DOHH2 (cell line): ENCODE measurements at regions not wholly inside any gene's neighbourhood (a gene's known extent, or its start where the extent isn't known, plus 50 kb on each side); places are given as distances from the start of the nearest gene placed in this dataset.

Experiments
- H3F3A ChIP-seq: fragments of 200-600 bp; sonication (generic), shearing (Covaris generic); 2 replicates; pipeline ENCODE4 v1.6.0; 2016; ENCODE audit warnings: antibody characterized with exemption, mild to moderate bottlenecking; ENCODE audit not compliant: control insufficient read depth, insufficient read depth
- H3K27ac ChIP-seq: fragments of 200-600 bp; sonication (generic); 2 replicates; pipeline ENCODE4 v1.5.1; 2014; ENCODE audit warnings: low read depth, mild to moderate bottlenecking, low read length, moderate library complexity
- H3K27me3 ChIP-seq: fragments of 200-600 bp; sonication (generic); 2 replicates; pipeline ENCODE4 v1.6.1; 2014; ENCODE audit warnings: mild to moderate bottlenecking, low read length, mixed read lengths; ENCODE audit not compliant: control insufficient read depth
- H3K36me3 ChIP-seq: fragments of 200-600 bp; sonication (generic); 2 replicates; pipeline ENCODE4 v1.6.1; 2014; ENCODE audit warnings: mild to moderate bottlenecking, low read length, moderate library complexity, mixed read lengths; ENCODE audit not compliant: control insufficient read depth
- H3K4me1 ChIP-seq: fragments of 200-600 bp; sonication (generic); 2 replicates; pipeline ENCODE4 v1.6.1; 2014; ENCODE audit warnings: mild to moderate bottlenecking, low read length, mixed read lengths; ENCODE audit not compliant: control insufficient read depth
- H3K4me2 ChIP-seq: fragments of 200-600 bp; sonication (generic); 2 replicates; pipeline ENCODE4 v1.6.0; 2014; ENCODE audit warnings: mild to moderate bottlenecking, low read length, moderate library complexity
- H3K4me3 ChIP-seq: fragments of 200-600 bp; sonication (generic); 2 replicates; pipeline ENCODE4 v1.5.1; 2014; ENCODE audit warnings: mild to moderate bottlenecking, low read length, mixed read lengths
- H3K79me2 ChIP-seq: fragments of 200-600 bp; sonication (generic); 2 replicates; pipeline ENCODE4 v1.6.1; 2014; ENCODE audit warnings: mild to moderate bottlenecking, low read length, mixed read lengths; ENCODE audit not compliant: control insufficient read depth
- H3K9me2 ChIP-seq: fragments of 200-600 bp; sonication (generic); replicated peaks from 2 replicates; pipeline ENCODE4 v1.6.1; 2014; ENCODE audit warnings: mild to moderate bottlenecking, low read length, mixed read lengths; ENCODE audit not compliant: control insufficient read depth
- H3K9me3 ChIP-seq: fragments of 200-600 bp; sonication (generic); 2 replicates; pipeline ENCODE4 v1.6.1; 2014; ENCODE audit warnings: antibody characterized with exemption, low read length, mixed read lengths; ENCODE audit not compliant: control insufficient read depth, insufficient read depth
- H4K20me1 ChIP-seq: fragments of 200-600 bp; sonication (generic); 2 replicates; pipeline ENCODE4 v1.6.0; 2014; ENCODE audit warnings: low read depth, mild to moderate bottlenecking, antibody characterized with exemption, low read length, moderate library complexity; ENCODE audit not compliant: control insufficient read depth, insufficient read depth
- CTCF ChIP-seq: fragments of 200-600 bp; sonication (generic); IDR thresholded peaks from one replicate; pipeline ENCODE4 v1.5.1; 2014; ENCODE audit warnings: antibody characterized with exemption, mild to moderate bottlenecking, low read depth, low read length; ENCODE audit not compliant: poor library complexity, severe bottlenecking
- EZH2phosphoT487 ChIP-seq: fragments of 200-600 bp; sonication (generic); IDR thresholded peaks from 2 replicates; pipeline ENCODE4 v1.6.1; 2017; ENCODE audit warnings: borderline replicate concordance, mild to moderate bottlenecking, antibody characterized with exemption, low read length, moderate library complexity, mixed read lengths

GRCh38 chr14:97796511-97796910 lies 999.3 kb downstream of the VRK1 start:
- H3F3A ChIP-seq, result no peaks in the 10 kb centered on the region
- no peaks in the 10 kb centered on the region for H3K9me2 ChIP-seq
- TF ChIP-seq EZH2phosphoT487, result no peak
- no peak for TF ChIP-seq CTCF
- no peaks in the 10 kb centered on the region for H3K27me3 ChIP-seq
- H3K27ac ChIP-seq, result no peak overlapping the region
- no peak overlapping the region for H3K4me2 ChIP-seq
- H3K4me1 ChIP-seq, result no peaks in the 10 kb centered on the region
- H3K9me3 ChIP-seq, result no peaks in the 10 kb centered on the region
- H3K79me2 ChIP-seq, result no peaks in the 10 kb centered on the region
- H3K36me3 ChIP-seq, result no peaks in the 10 kb centered on the region
- no peak overlapping the region for H3K4me3 ChIP-seq
- H4K20me1 ChIP-seq, result no peaks in the 10 kb centered on the region

- Histone ChIP-seq H3K4me3 (no peak overlapping the region), H3K36me3 (no peaks in the 10 kb centered on the region), H3K9me3 (no peaks in the 10 kb centered on the region), H3K79me2 (no peaks in the 10 kb centered on the region), H3K9me2 (no peaks in the 10 kb centered on the region), H3K27me3 (no peaks in the 10 kb centered on the region), H3F3A (no peaks in the 10 kb centered on the region), H3K4me2 (no peak overlapping the region), H4K20me1 (no peaks in the 10 kb centered on the region), H3K4me1 (no peaks in the 10 kb centered on the region), H3K27ac (no peak overlapping the region)
- no peak for TF ChIP-seq EZH2phosphoT487
- TF ChIP-seq CTCF, result no peak
These were observed 1001.0 kb downstream of the VRK1 start for GRCh38 chr14:97798176-97798575.

- no peaks in the 10 kb centered on the region for H3K9me2 ChIP-seq
- H3K36me3 ChIP-seq, result no peaks in the 10 kb centered on the region
- H3K9me3 ChIP-seq, result no peaks in the 10 kb centered on the region
- H3K4me3 ChIP-seq, result no peak overlapping the region
- H3K79me2 ChIP-seq, result no peaks in the 10 kb centered on the region
- no peaks in the 10 kb centered on the region for H3K27me3 ChIP-seq
- H3K27ac ChIP-seq, result no peak overlapping the region
- no peaks in the 10 kb centered on the region for H3F3A ChIP-seq
- H4K20me1 ChIP-seq, result no peaks in the 10 kb centered on the region
- H3K4me1 ChIP-seq, result no peaks in the 10 kb centered on the region
- H3K4me2 ChIP-seq, result no peak overlapping the region
- TF ChIP-seq CTCF (no peak), EZH2phosphoT487 (no peak)
These were observed 1005.5 kb downstream of the VRK1 start for GRCh38 chr14:97802430-97803373.
